Amniotic stem cell (primary cell): ENCODE measurements at regions not wholly inside any gene's neighbourhood (a gene's known extent, or its start where the extent isn't known, plus 50 kb on each side); places are given as distances from the start of the nearest gene placed in this dataset.

ENCODE experiments used
- DNase-seq: peaks from one replicate; lab custom pipeline; 2025; lab: John Stamatoyannopoulos, UW

DNA sequence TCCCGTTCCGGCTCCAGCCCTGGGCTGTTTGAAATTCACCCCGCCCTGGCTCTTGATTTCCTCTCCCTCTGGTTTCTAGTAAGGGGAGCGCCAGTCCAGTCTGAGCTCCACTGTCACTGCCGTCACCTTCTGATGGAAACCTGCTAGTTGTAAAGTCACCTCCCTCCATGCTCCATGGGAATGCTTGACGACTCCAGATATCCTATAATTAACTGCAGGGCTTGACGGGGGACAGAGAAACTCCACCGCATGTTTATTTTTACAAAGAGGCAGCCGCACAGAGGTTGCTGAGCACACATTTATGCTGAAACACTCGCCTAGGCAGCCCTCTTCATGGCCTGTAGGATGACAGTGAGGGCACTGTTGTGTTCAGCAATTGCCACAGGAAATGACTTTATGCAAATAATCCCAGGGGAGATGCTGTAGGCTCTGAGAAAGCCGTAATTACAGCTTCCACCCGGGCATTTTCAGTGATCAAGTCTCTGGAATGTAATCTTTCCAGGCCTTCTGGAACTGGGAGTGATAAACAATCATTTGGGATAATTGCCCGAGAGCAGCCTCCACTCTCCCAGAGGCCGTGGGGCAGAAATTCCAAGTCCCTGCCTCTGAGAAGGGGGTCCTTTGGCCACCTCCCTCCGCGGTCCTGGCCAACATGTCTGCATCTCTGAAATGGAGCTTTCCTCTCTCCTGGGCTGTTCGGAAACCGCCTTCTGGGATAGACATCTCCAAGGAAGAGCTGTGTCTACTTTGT lies 300.5 kb downstream of the KLF6 start:
- no peak for DNase-seq

GRCh38 chr10:3482200-3482993 lies 302.6 kb downstream of the KLF6 start:
- peak; percentile 79 for DNase-seq

DNA sequence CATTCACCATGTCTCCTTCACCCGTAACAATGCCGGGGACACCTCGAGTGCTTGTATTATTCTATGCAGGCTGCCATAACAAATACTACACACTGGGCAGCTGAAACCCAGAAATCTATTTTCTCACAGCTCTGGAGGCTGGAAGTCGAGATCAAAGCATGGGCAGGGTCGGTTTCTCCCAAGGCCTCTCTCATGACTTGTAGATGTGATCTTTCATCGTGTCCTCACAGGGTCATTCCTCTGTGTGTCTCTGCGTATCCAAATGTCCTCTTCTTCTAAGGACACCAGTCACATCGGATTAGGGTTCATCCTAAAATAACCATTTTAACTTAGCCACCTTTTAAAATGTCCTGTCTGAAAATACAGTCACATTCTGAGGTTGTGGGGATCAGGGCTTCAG lies 303.5 kb downstream of the KLF6 start:
- no peak for DNase-seq

- no peak for DNase-seq
These were observed 304.1 kb downstream of the KLF6 start for GRCh38 chr10:3480990-3481315.

DNA sequence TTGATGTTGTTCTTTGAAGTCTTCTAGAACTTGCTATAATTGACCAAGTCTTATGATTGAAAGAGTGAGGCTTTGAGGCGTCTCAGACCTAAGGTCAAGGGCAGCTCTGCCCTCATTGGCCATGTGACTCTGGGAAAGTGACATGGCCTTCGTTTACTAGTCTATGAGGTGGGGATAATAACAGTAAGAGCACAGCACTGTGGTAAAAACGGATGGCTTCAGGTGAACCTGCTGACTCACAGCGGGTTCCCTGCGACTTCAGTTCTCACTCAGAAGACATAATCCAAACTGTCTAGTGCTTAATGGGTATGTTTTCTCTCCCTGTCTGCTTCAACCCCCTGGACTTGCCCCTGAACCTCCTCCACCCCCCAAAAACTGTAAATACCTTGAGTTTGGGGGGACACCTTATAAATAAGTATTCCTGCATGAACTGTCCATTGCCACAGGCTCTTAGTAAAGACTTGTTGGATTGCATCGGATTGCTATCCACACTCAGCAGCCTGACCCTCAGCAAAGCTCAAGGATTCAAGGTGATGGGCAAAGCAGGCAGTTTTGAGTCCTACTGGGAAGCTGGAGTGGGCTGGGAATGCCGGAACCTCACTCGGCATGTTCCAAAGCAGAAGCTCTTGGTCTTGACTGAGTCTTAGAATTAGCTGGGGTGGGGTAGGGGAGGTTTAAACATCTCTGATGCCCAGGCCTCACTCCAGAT lies 304.6 kb downstream of the KLF6 start:
- no peak for DNase-seq

DNA sequence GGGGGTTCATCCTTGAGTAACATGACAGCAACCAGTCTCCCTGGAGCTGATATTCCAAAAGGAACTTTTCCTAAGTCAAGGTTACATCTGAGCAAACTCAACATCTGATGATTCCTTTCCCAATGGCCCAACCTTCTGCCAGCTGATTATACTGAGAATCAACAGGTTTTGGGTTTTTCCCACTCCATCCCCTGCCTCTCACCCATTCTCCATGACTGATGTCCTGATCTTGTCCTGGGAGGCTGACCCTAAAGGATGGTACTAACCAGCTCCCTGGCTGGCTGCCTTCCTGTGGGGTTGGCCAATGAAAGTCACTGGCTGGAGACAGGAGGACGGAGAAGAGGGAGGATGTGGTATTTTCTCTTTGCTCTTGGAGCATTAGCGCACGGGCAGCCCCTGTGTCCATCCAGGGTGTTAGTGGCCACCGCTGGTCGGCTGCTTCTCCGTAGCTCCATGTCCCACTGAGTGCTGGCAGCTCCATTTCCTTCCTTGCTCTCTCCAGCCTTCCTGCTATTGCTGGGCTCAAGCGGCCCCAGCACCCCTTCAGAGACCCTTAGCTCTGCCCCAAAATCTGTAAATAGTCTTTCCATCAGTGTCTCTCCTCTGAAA lies 306.2 kb upstream of the PITRM1 start:
- DNase-seq, result no peak

DNA sequence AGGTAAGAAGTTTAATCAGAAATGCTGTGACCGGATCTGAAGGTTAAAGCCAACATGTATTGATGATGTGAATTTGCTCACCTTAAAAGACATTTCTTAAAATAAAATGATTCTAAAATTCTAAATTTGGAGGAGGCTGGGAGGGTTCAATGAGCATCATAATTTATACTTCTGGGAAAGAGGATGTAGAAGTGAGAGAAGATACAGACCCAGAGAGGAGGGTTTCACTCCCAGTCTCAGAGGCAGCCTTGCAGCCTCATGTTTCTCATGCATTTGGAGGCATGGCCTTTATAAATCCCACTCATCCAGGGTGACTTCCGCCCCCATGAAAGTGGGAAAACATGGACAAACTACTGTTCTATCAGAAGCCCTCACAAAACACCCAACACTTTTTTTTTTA lies 305.6 kb upstream of the PITRM1 start:
- DNase-seq, result no peak

GRCh38 chr10:3477683-3478082 lies 305.1 kb upstream of the PITRM1 start:
- DNase-seq, result no peak

DNA sequence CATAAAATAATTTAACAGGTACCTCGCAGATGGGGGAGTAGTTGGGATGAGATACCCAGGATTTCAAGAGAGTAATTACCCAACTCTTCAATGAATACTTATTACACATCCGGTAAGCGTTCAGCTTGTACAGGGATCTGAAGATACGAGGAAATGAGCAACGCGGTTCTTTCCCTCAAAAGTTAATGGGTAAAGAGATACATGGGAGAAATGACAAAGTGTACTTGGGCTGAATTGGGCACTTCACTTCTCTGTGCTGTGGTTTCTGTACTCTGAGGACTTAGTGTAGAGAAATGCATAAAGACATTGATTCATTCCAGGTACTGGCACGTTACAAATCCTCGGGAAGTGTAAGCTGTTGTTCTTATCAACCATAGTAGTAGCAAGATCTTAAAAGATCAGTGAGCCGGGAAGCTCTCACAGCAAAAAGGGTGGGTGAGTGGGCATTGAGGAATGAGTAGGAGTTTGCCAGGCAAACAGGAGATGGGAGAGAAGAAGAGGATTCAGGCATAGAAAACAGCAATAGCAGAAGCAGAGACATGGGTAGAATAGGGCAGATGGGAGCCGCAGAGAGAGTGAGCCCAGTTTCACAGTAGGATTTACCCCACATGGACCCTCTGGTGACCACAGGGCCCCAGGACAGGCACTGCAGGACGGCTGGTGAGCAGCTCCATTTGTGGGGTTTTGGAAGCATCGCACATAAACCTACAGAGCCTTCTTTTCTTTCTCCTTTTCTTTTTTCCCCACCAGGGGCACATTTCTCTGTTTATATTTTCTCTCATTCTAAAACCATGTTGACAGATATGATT lies 304.3 kb upstream of the PITRM1 start:
- no peak for DNase-seq

DNA sequence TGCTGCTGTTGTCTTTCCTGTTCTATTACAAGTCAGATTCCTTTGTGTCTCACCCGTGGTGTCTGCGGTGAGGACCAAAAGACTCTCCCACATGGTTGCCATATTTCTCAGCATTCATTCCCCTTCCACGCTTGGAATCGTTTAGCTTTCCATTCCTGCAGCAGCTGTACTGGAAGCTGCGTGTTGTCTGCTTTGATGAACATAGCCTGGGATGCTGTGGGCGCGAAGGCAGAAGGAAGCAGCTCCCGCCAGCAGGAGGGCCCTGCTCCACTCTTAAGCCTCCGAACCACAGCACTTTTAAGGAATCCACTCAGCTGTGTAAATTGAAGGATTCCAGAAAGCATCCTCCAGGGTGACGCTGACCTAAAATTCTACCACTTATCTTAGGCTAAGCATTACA lies 303.6 kb upstream of the PITRM1 start:
- no peak for DNase-seq

- DNase-seq, result no peak
These were observed 302.8 kb upstream of the PITRM1 start for GRCh38 chr10:3475367-3475766.

GRCh38 chr10:3474266-3474665 lies 301.7 kb upstream of the PITRM1 start:
- no peak for DNase-seq

GRCh38 chr10:3473271-3473670 lies 300.7 kb upstream of the PITRM1 start:
- DNase-seq, result no peak

GRCh38 chr10:3472287-3473051 lies 299.9 kb upstream of the PITRM1 start:
- no peak for DNase-seq

DNA sequence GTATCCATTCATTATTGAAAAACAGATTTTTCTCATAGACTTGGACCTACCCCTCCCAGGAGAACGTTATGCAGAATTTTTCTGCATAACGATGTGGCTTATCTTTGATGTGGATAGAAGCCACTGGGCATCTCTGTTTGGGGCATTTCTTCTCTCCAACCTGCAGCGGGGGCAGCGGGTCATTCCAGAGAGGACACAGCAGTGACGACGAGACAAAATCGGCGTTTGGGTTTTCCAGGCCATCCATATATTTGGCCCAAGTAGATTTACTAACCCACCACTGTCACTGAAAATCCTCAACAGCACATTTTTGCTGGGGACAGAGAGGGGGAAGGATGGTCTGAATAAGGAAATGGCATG lies 299.3 kb upstream of the PITRM1 start:
- DNase-seq, result no peak

DNA sequence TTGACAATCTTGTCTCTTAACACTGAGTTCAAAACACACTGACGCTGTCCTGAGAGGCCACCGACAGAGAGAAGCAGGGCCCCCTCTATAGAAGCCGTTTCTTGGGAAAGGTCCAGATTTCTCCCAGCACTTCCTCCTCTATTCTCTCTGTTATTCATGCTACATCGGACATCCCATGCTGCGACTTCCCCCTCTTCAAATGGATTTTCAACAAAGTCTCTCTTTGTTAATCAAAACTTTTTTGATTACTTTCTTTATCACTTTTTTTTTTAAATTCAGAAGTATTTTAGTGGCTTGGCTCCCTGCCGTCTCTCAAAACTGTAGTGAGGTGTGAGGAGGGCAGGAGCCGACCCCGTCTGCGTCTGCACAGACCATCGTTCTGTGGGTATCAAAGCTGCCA lies 298.9 kb upstream of the PITRM1 start:
- DNase-seq, result no peak

DNA sequence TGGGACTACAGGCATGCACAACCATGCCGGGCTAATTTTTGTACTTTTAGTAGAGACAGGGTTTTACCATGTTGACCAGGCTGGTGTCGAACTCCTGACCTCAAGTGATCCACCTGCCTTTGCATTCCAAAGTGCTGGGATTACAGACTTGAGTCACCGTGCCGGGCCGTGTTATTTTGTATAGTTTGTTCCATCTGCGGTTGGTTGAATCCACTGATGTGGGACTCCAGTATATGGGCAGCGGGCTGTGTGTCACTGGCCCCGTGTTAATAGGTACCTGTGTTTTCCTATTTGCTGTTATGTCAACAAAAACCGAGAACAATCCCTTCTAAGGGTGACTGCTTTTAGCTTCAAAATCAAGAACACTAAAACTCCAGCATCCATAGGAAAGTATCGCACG lies 297.6 kb upstream of the PITRM1 start:
- no peak for DNase-seq

- no peak for DNase-seq
These were observed 297.0 kb upstream of the PITRM1 start for GRCh38 chr10:3469639-3470020.

GRCh38 chr10:3468919-3469638 lies 296.5 kb upstream of the PITRM1 start:
- DNase-seq, result peak; percentile 81
